Neural progenitor cell (in vitro differentiated cells): ENCODE measurements at regions not wholly inside any gene's neighbourhood (a gene's known extent, or its start where the extent isn't known, plus 50 kb on each side); places are given as distances from the start of the nearest gene placed in this dataset.
"Not testable (repeated sequence)": the region's sequence is repeated elsewhere in the genome, so short reads cannot be mapped to it uniquely, and the experiment has no call there.

Experiments
- DNase-seq: peaks from one replicate; pipeline ENCODE4 v3.0.0-alpha.2; 2016; ENCODE audit warnings: low spot score
- H2AFZ ChIP-seq: fragments of 200-600 bp; sonication (generic); replicated peaks from 2 replicates; pipeline ENCODE4 v1.6.1; 2016; ENCODE audit warnings: antibody characterized with exemption
- H3F3A ChIP-seq: fragments of 200-600 bp; sonication (generic); 2 replicates; pipeline ENCODE4 v1.6.1; 2016; ENCODE audit warnings: antibody characterized with exemption, low read depth
- H3K27ac ChIP-seq: fragments of 200-600 bp; sonication (generic); 2 replicates; pipeline ENCODE4 v1.5.1; 2016; ENCODE audit warnings: mild to moderate bottlenecking
- H3K27me3 ChIP-seq: fragments of 200-600 bp; sonication (generic); 2 replicates; pipeline ENCODE4 v1.6.1; 2016; ENCODE audit warnings: mild to moderate bottlenecking, moderate library complexity
- H3K36me3 ChIP-seq: fragments of 200-600 bp; sonication (generic); 2 replicates; pipeline ENCODE4 v1.5.1; 2016
- H3K4me1 ChIP-seq: fragments of 200-600 bp; sonication (generic); 2 replicates; pipeline ENCODE4 v1.6.1; 2016; ENCODE audit warnings: mixed run types
- H3K4me2 ChIP-seq: fragments of 200-600 bp; sonication (generic); 2 replicates; pipeline ENCODE4 v1.6.1; 2016
- H3K4me3 ChIP-seq: fragments of 200-600 bp; sonication (generic); 2 replicates; pipeline ENCODE4 v1.5.1; 2016
- H3K79me2 ChIP-seq: fragments of 200-600 bp; sonication (generic); 2 replicates; pipeline ENCODE4 v1.6.1; 2016; ENCODE audit warnings: low read depth
- H3K9ac ChIP-seq: fragments of 200-600 bp; sonication (generic); 2 replicates; pipeline ENCODE4 v1.6.1; 2016
- H3K9me3 ChIP-seq: fragments of 200-600 bp; sonication (generic); 2 replicates; pipeline ENCODE4 v1.5.1; 2016; ENCODE audit warnings: low read depth
- H4K20me1 ChIP-seq: fragments of 200-600 bp; sonication (generic); 2 replicates; pipeline ENCODE4 v1.6.1; 2016; ENCODE audit warnings: low read depth
- H3K27ac Mint-ChIP-seq: 3 replicates; pipeline ENCODE4 v1.8.0; 2021; ENCODE audit warnings: mixed read lengths
- H3K27me3 Mint-ChIP-seq: 2 replicates; pipeline ENCODE4 v1.8.0; 2022; ENCODE audit warnings: low read depth, mild to moderate bottlenecking, inconsistent platforms, moderate library complexity, mixed read lengths; ENCODE audit not compliant: insufficient read depth
- H3K36me3 Mint-ChIP-seq: 3 replicates; pipeline ENCODE4 v1.8.0; 2021; ENCODE audit warnings: mixed read lengths
- H3K4me1 Mint-ChIP-seq: 3 replicates; pipeline ENCODE4 v1.8.0; 2021; ENCODE audit warnings: mixed read lengths
- H3K4me3 Mint-ChIP-seq: 3 replicates; pipeline ENCODE4 v1.8.0; 2021; ENCODE audit warnings: mild to moderate bottlenecking, moderate library complexity, mixed read lengths
- H3K9me3 Mint-ChIP-seq: 3 replicates; pipeline ENCODE4 v1.8.0; 2020; ENCODE audit warnings: mixed read lengths
- CTCF ChIP-seq: fragments of 200-600 bp; sonication (generic); IDR thresholded peaks from 2 replicates; pipeline ENCODE4 v1.5.1; 2017; ENCODE audit warnings: antibody characterized with exemption, mild to moderate bottlenecking
- EZH2 ChIP-seq: fragments of 200-600 bp; sonication (generic); IDR thresholded peaks from 2 replicates; pipeline ENCODE4 v1.6.1; 2017; ENCODE audit warnings: antibody characterized with exemption, mild to moderate bottlenecking, moderate library complexity
- EZH2phosphoT487 ChIP-seq: fragments of 200-600 bp; sonication (generic); IDR thresholded peaks from 2 replicates; pipeline ENCODE4 v1.6.1; 2017; ENCODE audit warnings: antibody characterized with exemption

GRCh38 chr6:80961166-80961565 lies 791.3 kb downstream of the TENT5A start:
- H3K36me3 Mint-ChIP-seq, result no peaks in the 10 kb centered on the region
- no peaks in the 10 kb centered on the region for H3K9me3 ChIP-seq
- H3K9me3 Mint-ChIP-seq, result no peaks in the 10 kb centered on the region
- H3K36me3 ChIP-seq, result no peaks in the 10 kb centered on the region
- no peak for DNase-seq
- TF ChIP-seq EZH2 (no peak), CTCF (no peak), EZH2phosphoT487 (no peak)
- no peak overlapping the region for H2AFZ ChIP-seq
- no peak overlapping the region for H3K27ac ChIP-seq
- no peaks in the 10 kb centered on the region for H3K79me2 ChIP-seq
- H3K27me3 Mint-ChIP-seq, result no peaks in the 10 kb centered on the region
- H3K4me3 Mint-ChIP-seq, result no peak overlapping the region
- no peak overlapping the region for H3K4me2 ChIP-seq
- H3F3A ChIP-seq, result no peaks in the 10 kb centered on the region
- no peak overlapping the region for H3K4me3 ChIP-seq
- H3K9ac ChIP-seq, result no peak overlapping the region
- H3K27ac Mint-ChIP-seq, result no peak overlapping the region
- H3K27me3 ChIP-seq, result no peaks in the 10 kb centered on the region
- peaks cover 8% of the 10 kb centered on the region for H3K4me1 Mint-ChIP-seq
- peaks cover 14% of the 10 kb centered on the region for H3K4me1 ChIP-seq
- no peaks in the 10 kb centered on the region for H4K20me1 ChIP-seq

- Histone ChIP-seq H4K20me1 (no peaks in the 10 kb centered on the region), H3K27ac (no peak overlapping the region), H3K4me1 (peaks cover 14% of the 10 kb centered on the region), H3K79me2 (no peaks in the 10 kb centered on the region), H3K9ac (no peak overlapping the region), H3F3A (no peaks in the 10 kb centered on the region), H3K4me2 (no peak overlapping the region), H3K36me3 (no peaks in the 10 kb centered on the region), H3K27me3 (no peaks in the 10 kb centered on the region), H3K9me3 (no peaks in the 10 kb centered on the region), H2AFZ (peak overlapping the region; percentile 48), H3K4me3 (no peak overlapping the region)
- Mint-ChIP-seq H3K4me3 (no peak overlapping the region), H3K27ac (no peak overlapping the region), H3K27me3 (no peaks in the 10 kb centered on the region), H3K9me3 (no peaks in the 10 kb centered on the region), H3K4me1 (peaks cover 8% of the 10 kb centered on the region), H3K36me3 (no peaks in the 10 kb centered on the region)
- DNase-seq, result no peak
- no peak for TF ChIP-seq EZH2
Observed at GRCh38 chr6:80959034-80959433, 793.4 kb downstream of the TENT5A start.

GRCh38 chr6:80956898-80957297 lies 795.6 kb downstream of the TENT5A start:
- no peak overlapping the region for H3K4me3 ChIP-seq

GRCh38 chr6:80952479-80952878 lies 800.0 kb downstream of the TENT5A start:
- H3K27ac Mint-ChIP-seq, H3K27me3 Mint-ChIP-seq, H3K9me3 ChIP-seq, H3K27me3 ChIP-seq, H3F3A ChIP-seq, H3K9ac ChIP-seq, H3K4me1 Mint-ChIP-seq, DNase-seq, H3K4me3 ChIP-seq, H3K4me3 Mint-ChIP-seq, H3K9me3 Mint-ChIP-seq, H3K4me1 ChIP-seq, H4K20me1 ChIP-seq, H3K27ac ChIP-seq, H3K4me2 ChIP-seq, H3K36me3 Mint-ChIP-seq, H3K36me3 ChIP-seq, H3K79me2 ChIP-seq: not testable (repeated sequence)
- H2AFZ ChIP-seq, result peak overlapping the region; percentile 29

More at GRCh38 chr6:80956898-80957297, 795.6 kb downstream of the TENT5A start:
- H2AFZ ChIP-seq, result peak overlapping the region; percentile 67
- Mint-ChIP-seq H3K27me3 (no peaks in the 10 kb centered on the region), H3K4me1 (peaks cover 5% of the 10 kb centered on the region), H3K27ac (no peak overlapping the region), H3K4me3 (no peak overlapping the region), H3K9me3 (no peaks in the 10 kb centered on the region), H3K36me3 (no peaks in the 10 kb centered on the region)
- TF ChIP-seq EZH2phosphoT487, result no peak
- TF ChIP-seq CTCF, result no peak
- TF ChIP-seq EZH2, result no peak
- H3F3A ChIP-seq, result no peaks in the 10 kb centered on the region
- H3K9me3 ChIP-seq, result no peaks in the 10 kb centered on the region
- H3K27me3 ChIP-seq, result no peaks in the 10 kb centered on the region
- H3K27ac ChIP-seq, result no peak overlapping the region
- no peak overlapping the region for H3K9ac ChIP-seq
- H3K4me1 ChIP-seq, result peaks cover 8% of the 10 kb centered on the region
- H3K4me2 ChIP-seq, result no peak overlapping the region
- no peaks in the 10 kb centered on the region for H4K20me1 ChIP-seq
- no peak for DNase-seq
- no peaks in the 10 kb centered on the region for H3K36me3 ChIP-seq
- H3K79me2 ChIP-seq, result no peaks in the 10 kb centered on the region
